SU-DHL-6 (cell line): ENCODE measurements at regions not wholly inside any gene's neighbourhood (a gene's known extent, or its start where the extent isn't known, plus 50 kb on each side); places are given as distances from the start of the nearest gene placed in this dataset.

Source experiments
- EZH2phosphoT487 ChIP-seq: fragments of 200-600 bp; sonication (generic), shearing (Covaris generic); conservative IDR thresholded peaks from 2 replicates; pipeline ENCODE4 v1.6.1; 2018; ENCODE audit warnings: mild to moderate bottlenecking, antibody characterized with exemption, low read length, moderate library complexity, mixed read lengths
- TF ChIP-seq, protein P1 (sequence below): fragments of 200-600 bp; sonication (generic); IDR thresholded peaks from one replicate; pipeline ENCODE4 v1.5.1; 2017; ENCODE audit warnings: antibody characterized with exemption, mild to moderate bottlenecking, low read length, moderate library complexity; ENCODE audit not compliant: insufficient read depth, poor library complexity, severe bottlenecking

DNA sequence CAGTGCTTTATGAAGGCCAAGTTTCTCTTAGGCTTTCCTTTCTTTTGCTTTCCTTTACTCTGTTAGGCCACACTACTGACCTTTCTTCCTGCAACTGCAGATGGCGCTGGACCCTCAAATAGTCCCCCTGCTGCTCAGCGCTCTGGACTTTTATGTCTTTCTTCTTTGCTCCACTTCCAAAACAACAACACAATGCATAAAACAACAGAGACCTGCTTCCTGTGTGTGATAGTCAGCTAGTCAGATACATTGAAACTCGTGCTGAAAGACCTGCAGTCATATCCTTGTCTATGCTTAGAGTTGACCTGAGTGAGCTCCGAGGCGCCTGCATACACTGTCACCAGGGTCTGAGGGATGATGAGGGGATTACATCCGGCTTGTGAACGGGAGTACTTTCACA is 108.9 kb upstream of the TEX13D start:
- TF ChIP-seq, protein P1, sequence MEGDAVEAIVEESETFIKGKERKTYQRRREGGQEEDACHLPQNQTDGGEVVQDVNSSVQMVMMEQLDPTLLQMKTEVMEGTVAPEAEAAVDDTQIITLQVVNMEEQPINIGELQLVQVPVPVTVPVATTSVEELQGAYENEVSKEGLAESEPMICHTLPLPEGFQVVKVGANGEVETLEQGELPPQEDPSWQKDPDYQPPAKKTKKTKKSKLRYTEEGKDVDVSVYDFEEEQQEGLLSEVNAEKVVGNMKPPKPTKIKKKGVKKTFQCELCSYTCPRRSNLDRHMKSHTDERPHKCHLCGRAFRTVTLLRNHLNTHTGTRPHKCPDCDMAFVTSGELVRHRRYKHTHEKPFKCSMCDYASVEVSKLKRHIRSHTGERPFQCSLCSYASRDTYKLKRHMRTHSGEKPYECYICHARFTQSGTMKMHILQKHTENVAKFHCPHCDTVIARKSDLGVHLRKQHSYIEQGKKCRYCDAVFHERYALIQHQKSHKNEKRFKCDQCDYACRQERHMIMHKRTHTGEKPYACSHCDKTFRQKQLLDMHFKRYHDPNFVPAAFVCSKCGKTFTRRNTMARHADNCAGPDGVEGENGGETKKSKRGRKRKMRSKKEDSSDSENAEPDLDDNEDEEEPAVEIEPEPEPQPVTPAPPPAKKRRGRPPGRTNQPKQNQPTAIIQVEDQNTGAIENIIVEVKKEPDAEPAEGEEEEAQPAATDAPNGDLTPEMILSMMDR: no peak
- TF ChIP-seq EZH2phosphoT487: no peak
